ENCODE measurements at regions not wholly inside any gene's neighbourhood (a gene's known extent, or its start where the extent isn't known, plus 50 kb on each side); places are given as distances from the start of the nearest gene placed in this dataset.

DNA sequence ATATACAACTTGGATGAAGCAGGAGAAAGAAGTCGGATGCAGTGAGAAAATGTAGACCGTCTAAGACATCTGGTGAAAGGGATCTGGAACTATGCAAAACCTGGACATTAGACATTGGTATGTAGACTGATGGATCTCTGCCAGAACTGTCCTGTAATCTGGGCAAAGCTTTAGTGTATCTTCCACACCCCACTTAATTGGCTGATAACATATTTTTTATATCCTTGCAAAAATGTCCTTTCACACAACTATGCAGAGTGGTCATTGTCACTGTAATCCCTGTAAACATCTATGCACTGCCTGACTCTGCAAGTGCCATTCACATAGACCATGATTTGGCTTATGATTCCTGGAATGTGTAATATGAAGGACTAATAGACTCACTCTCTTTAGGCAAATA is 163.1 kb downstream of the TUSC7 start:
- TF ChIP-seq, protein P1, sequence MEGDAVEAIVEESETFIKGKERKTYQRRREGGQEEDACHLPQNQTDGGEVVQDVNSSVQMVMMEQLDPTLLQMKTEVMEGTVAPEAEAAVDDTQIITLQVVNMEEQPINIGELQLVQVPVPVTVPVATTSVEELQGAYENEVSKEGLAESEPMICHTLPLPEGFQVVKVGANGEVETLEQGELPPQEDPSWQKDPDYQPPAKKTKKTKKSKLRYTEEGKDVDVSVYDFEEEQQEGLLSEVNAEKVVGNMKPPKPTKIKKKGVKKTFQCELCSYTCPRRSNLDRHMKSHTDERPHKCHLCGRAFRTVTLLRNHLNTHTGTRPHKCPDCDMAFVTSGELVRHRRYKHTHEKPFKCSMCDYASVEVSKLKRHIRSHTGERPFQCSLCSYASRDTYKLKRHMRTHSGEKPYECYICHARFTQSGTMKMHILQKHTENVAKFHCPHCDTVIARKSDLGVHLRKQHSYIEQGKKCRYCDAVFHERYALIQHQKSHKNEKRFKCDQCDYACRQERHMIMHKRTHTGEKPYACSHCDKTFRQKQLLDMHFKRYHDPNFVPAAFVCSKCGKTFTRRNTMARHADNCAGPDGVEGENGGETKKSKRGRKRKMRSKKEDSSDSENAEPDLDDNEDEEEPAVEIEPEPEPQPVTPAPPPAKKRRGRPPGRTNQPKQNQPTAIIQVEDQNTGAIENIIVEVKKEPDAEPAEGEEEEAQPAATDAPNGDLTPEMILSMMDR (conservative IDR thresholded peaks at IDR 0.05; ENCODE audit: low read depth, low read length), result no peak
- TF ChIP-seq EZH2 (IDR thresholded peaks at IDR 0.05; ENCODE audit: low read length, unreplicated experiment), result no peak

Measured in PC-3 (cell line).